ENCODE measurements at regions not wholly inside any gene's neighbourhood (a gene's known extent, or its start where the extent isn't known, plus 50 kb on each side); places are given as distances from the start of the nearest gene placed in this dataset.

DNA sequence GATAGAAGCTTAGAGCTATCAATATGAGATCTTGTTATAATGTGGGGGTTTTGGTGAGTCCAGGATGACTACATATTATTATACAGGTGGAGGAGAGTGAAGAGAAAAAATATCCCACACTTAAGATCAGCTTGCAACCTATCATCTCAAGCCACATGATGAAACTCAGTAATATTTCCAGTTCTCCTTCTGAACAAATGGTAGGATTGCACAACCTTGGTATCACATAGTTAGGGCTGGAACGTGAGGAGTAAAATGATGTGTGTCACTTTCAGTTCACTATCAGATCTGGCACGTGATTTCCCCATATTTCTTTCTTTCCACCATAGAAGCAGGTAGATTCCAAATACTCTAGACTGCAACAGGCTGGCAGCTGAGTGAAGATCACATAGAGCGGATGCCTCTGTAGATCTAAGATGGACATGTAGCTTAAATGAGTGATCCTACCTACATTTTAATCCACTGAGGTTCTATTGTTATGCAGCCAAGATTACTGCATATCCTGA lies 150.6 kb upstream of the ANKRD50 start:
- H3K4me1 Mint-ChIP-seq (ENCODE audit: low read depth) = peaks cover 57% of the 10 kb centered on the region
- H3K36me3 Mint-ChIP-seq (ENCODE audit: low read depth) = no peaks in the 10 kb centered on the region
- no peaks in the 10 kb centered on the region for H3K27me3 Mint-ChIP-seq (ENCODE audit: low read depth)
- no peak overlapping the region for H3K4me3 Mint-ChIP-seq (ENCODE audit: unreplicated experiment)
- H3K9me3 Mint-ChIP-seq (ENCODE audit: low read depth) = peaks cover 8% of the 10 kb centered on the region
- TF ChIP-seq, protein P1, sequence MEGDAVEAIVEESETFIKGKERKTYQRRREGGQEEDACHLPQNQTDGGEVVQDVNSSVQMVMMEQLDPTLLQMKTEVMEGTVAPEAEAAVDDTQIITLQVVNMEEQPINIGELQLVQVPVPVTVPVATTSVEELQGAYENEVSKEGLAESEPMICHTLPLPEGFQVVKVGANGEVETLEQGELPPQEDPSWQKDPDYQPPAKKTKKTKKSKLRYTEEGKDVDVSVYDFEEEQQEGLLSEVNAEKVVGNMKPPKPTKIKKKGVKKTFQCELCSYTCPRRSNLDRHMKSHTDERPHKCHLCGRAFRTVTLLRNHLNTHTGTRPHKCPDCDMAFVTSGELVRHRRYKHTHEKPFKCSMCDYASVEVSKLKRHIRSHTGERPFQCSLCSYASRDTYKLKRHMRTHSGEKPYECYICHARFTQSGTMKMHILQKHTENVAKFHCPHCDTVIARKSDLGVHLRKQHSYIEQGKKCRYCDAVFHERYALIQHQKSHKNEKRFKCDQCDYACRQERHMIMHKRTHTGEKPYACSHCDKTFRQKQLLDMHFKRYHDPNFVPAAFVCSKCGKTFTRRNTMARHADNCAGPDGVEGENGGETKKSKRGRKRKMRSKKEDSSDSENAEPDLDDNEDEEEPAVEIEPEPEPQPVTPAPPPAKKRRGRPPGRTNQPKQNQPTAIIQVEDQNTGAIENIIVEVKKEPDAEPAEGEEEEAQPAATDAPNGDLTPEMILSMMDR (IDR thresholded peaks at IDR 0.05) = no peak
- DNase-seq (ENCODE audit: low spot score) = no peak
- H3K27ac Mint-ChIP-seq (ENCODE audit: unreplicated experiment) = no peak overlapping the region

DNA sequence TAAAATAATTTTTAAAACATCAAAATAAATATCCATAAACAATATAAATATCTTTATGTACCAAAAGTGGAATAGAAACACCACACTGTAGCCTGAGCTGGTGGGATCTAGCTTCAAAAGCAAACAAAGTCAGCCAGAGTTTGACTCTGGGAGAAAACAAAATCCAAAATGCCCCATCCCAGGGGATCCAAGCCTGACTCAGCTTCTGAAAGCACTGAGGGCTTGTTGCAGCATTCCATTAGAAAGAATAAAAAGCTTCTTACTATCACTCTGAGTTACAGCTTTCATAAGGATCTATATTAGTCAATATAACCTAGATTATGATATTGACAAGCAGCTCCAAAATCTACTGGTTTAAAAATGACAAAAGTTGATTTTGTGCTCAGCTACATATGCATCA lies 149.7 kb upstream of the ANKRD50 start:
- DNase-seq (ENCODE audit: low spot score) = no peak
- Mint-ChIP-seq H3K9me3 (ENCODE audit: low read depth) (peaks cover 8% of the 10 kb centered on the region), H3K36me3 (ENCODE audit: low read depth) (no peaks in the 10 kb centered on the region), H3K27me3 (ENCODE audit: low read depth) (no peaks in the 10 kb centered on the region), H3K27ac (ENCODE audit: unreplicated experiment) (peak overlapping the region; percentile 37), H3K4me3 (ENCODE audit: unreplicated experiment) (no peak overlapping the region), H3K4me1 (ENCODE audit: low read depth) (peaks cover 50% of the 10 kb centered on the region)
- TF ChIP-seq, protein P1 (IDR thresholded peaks at IDR 0.05) = no peak

DNA sequence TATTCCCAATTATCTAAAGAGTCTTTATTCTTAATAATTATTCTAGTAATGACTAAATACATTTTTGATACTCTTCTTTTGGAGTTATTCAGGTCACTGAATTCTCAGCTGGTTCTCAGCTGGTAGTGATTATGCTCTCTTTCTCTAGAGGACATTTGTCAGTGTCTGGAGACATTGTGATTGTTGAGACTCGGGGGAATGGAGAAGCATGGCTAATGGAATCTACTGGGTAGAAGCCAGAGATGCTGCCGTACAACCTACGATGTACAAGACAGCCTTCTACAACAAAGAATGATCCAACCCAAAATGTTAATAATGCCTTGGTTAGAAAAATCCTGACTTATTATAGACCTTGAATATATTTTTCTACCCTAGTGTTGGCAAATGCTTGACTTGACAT lies 149.2 kb upstream of the ANKRD50 start:
- H3K27me3 Mint-ChIP-seq (ENCODE audit: low read depth) = no peaks in the 10 kb centered on the region

DNA sequence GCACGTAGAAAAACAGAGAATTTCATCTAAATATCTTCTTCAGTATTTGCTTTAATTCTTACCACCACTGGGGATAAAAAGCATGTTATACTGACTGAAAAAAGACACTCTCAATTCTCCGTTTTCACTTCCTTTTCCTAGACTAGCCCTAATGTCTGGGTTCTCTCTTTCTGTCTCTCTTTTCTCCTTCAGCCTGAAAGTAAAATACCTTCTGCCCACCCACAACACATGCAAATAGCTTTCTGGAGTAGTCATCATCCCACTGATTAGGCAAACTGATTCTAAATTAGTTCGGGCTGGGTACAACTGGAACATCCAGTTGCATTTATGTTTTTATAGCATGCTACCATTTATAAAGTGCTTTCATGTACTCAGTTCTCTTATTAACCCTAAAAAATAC lies 142.4 kb upstream of the ANKRD50 start:
- H3K4me3 Mint-ChIP-seq (ENCODE audit: unreplicated experiment) = no peak overlapping the region
- peak overlapping the region; percentile 64 for H3K27ac Mint-ChIP-seq (ENCODE audit: unreplicated experiment)

More for the DNA sequence above, 149.2 kb upstream of the ANKRD50 start:
- DNase-seq (ENCODE audit: low spot score) = no peak
- H3K4me1 Mint-ChIP-seq (ENCODE audit: low read depth) = peaks cover 48% of the 10 kb centered on the region
- peaks cover 8% of the 10 kb centered on the region for H3K9me3 Mint-ChIP-seq (ENCODE audit: low read depth)
- no peaks in the 10 kb centered on the region for H3K36me3 Mint-ChIP-seq (ENCODE audit: low read depth)
- TF ChIP-seq, protein P1 (IDR thresholded peaks at IDR 0.05) = no peak
- peak overlapping the region; percentile 60 for H3K27ac Mint-ChIP-seq (ENCODE audit: unreplicated experiment)
- no peak overlapping the region for H3K4me3 Mint-ChIP-seq (ENCODE audit: unreplicated experiment)

DNA sequence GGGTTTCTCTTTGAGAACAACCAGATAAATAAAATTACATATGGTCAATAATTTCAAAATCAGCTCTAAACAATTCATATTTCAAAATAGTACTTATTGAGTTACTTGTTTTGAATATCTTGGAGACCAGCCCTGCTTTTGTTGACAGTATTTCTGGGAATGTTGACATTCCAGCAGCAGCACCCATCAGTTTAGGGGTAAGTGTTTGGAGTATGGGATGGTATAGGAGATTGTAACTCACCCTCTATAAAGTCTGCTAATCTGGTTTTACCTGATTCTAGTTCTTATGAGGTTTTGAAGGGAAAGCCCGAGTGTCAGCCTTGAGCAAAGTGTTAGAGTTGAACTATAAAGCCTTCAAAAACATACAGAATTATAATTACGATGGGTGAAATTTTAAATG lies 139.2 kb upstream of the ANKRD50 start:
- H3K9me3 Mint-ChIP-seq (ENCODE audit: low read depth) = no peaks in the 10 kb centered on the region
- H3K4me1 Mint-ChIP-seq (ENCODE audit: low read depth) = peaks cover 11% of the 10 kb centered on the region
- H3K27ac Mint-ChIP-seq (ENCODE audit: unreplicated experiment) = no peak overlapping the region
- no peak for DNase-seq (ENCODE audit: low spot score)
- TF ChIP-seq, protein P1 (IDR thresholded peaks at IDR 0.05) = no peak
- H3K27me3 Mint-ChIP-seq (ENCODE audit: low read depth) = no peaks in the 10 kb centered on the region
- no peak overlapping the region for H3K4me3 Mint-ChIP-seq (ENCODE audit: unreplicated experiment)
- H3K36me3 Mint-ChIP-seq (ENCODE audit: low read depth) = no peaks in the 10 kb centered on the region

More for the DNA sequence above, 142.4 kb upstream of the ANKRD50 start:
- Mint-ChIP-seq H3K4me1 (ENCODE audit: low read depth) (peaks cover 14% of the 10 kb centered on the region), H3K9me3 (ENCODE audit: low read depth) (no peaks in the 10 kb centered on the region), H3K36me3 (ENCODE audit: low read depth) (no peaks in the 10 kb centered on the region), H3K27me3 (ENCODE audit: low read depth) (no peaks in the 10 kb centered on the region)
- TF ChIP-seq, protein P1 (IDR thresholded peaks at IDR 0.05) = no peak
- no peak for DNase-seq (ENCODE audit: low spot score)
